Stimulated activated CD4-positive, alpha-beta T cell treated with anti-CD3 and anti-CD28 coated beads, TNF-alpha, amount 100 ng/mL, for 1 hour (primary cell): ENCODE measurements at regions not wholly inside any gene's neighbourhood (a gene's known extent, or its start where the extent isn't known, plus 50 kb on each side); places are given as distances from the start of the nearest gene placed in this dataset.
"Not testable (repeated sequence)": the region's sequence is repeated elsewhere in the genome, so short reads cannot be mapped to it uniquely, and the experiment has no call there.

Source experiments
- DNase-seq, 3 donors: peaks; one replicate each; pipeline ENCODE4 v3.0.0-alpha.2; 2020; ENCODE audit warnings: low read depth in 3 of 3, low spot score in 1 of 3

DNA sequence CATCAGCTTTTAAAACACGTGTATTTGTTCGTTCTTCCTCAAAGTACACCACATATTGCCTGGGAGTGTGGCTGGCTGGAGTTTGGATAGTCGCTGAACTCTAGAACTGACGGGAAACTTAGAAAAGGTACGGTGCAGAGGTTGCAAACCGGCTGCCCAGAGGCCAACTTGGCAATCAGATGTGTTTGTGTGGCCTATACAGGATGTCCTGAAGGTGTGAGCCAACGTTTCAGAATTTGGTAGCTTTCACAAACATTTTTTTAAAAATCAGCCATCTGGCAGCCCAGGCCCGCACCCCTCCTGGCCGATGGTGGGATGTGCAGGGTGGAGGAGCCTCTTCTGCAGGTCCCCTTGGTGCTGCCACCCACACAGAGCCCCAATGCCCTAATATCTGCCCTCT is 73.6 kb upstream of the SLC25A33 start:
- no peak for DNase-seq

DNA sequence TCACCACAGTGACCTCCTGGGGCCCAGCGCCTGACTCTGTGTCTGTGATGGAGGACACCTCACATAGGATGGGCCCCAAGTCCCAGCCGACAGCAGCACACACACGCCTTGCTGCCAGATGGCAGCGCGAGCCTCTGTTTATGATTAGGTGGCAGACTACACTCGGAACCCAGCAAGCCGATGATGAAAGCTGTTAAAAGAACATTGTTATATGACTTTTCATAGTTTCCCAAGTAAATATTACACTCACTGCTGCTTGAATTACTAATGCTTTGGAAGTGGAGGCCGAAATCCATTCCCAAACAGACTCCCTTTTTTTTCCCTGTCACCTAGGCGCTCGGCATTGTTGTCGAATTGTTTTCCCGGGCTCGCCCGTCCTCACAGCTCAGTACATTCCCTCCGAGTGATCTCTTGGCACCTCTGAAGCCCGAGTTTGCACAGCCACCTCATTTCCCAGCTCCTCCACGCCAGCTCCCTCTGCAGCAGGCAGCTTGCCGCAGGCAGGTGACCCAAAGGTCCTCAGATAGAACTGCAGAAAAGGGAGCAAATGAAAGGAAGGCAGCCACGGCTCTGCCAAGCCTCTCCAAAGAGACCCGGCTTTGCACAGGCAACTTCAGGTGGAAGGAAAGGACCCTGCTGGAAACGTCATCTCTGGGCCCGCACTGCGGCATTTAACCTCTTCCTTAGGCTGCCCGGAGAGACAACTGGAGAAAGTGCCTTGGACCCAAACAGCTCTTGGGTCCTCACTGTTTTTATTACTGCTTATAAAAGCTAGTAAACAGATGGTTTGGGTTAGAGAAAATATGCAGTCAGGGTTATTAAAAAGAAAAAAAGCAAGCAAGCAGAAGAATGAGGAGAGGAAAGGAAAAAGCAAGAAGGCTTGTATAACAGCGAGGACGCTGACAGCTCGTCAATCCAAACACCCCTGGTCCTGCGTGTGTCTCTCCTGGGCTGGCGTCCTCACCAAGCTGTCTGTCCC is 72.2 kb upstream of the SLC25A33 start:
- no peak for DNase-seq

DNA sequence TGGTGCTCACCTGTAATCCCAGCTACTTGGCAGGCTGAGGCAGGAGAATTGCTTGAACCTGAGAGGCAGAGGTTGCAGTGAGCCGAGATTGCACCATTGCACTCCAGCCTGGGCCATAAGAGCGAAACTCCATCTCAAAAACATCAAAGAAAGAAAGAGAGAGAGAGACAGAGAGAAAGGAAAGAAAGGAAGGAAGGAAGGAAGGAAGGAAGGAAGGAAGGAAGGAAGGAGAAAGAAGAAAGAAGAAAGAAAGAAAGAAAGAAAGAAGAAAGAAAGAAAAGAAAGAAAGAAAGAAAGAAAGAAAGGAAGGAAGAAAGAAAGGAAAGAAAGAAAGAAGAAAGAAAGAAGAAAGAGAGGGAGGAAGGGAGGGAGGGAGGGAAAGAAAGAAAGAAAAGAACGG is 69.4 kb upstream of the SLC25A33 start:
- not testable (repeated sequence) for DNase-seq

DNA sequence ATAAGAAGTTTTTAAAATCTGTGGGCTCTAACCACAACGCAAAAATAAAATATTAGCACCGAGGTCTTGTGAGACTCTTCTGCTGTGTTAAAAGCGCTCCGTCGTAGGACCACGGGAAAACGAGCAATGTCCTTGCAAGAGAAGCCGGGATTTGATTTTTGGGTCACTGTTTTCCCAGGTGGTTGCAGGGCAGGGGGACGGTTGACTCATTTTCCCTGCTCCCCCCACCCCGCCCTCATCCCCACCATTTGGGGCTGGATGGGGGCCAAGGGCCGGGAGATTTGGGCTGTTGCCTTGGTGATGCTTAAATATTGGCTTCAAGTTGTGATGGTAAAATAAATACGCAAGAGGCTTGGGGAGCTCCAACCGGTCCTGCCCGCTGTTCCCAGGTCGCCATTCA is 67.6 kb upstream of the SLC25A33 start:
- DNase-seq, result no peak

DNA sequence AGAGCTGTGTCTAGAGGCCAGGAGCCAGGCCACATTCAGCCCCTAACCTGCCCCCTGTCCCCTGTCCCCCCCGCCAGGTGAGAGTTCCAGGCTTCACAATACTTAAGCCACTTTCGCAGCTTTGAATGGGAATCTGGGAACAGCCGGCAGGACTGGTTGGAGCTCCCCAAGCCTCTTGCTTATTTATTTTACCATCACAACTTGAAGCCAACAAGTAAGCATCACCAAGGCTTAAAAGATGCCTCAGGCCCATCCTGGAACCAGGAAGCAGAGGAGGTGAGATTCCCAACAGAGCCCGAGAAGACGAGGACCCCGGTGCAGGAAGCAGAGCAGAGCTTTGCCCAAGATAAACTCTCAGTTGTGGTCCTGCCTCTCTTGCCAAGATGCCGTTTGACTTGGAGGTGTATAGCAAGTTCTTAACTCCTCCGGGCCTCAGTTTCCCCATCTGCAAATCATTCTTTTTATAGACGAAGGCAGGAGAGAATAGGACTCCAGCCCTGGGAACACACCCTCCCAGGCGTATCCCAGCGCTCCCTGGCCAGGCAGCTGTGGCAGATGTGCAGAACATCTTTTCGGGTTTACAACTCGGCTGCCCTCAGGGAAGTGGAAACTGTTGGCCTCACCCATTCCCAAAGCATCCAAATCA is 66.8 kb upstream of the SLC25A33 start:
- DNase-seq, result no peak

DNA sequence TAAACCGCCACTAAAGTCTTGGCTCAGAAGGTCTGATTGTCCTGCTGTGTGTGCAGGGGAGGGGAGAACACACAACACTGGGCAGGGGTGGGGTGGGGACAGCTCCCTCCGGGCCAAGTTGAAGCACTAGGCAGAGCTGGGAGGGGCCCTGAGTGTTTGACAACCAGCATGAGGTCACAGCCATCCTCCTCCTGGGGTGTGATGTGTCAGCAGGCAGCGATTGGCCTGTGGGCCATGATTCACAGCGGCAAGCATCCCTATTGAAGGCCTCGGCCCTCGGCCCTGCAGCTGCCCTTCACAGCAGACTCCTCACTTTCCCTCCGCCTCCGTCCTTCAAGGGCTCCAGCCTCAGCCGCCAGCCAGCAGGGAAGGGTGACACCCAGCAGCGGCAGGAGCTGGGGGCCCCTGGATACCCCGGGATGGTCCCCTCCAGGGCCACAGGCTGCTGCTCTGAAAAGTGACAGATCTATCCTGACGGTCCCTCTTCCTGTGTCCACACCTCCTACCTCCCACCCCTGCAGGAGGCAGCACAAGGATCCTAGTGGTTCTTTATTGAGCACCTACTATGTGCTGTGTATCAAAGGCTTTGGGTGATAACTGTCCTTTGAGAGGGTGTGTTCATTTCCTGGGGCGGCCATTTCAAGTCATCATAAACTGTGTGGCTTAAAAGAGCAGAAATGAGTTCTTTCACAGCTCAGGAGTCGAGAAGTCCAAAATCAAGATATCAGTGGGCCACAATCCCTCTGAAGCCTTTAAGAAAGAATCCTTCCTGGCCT is 66.0 kb upstream of the SLC25A33 start:
- DNase-seq, result no peak

DNA sequence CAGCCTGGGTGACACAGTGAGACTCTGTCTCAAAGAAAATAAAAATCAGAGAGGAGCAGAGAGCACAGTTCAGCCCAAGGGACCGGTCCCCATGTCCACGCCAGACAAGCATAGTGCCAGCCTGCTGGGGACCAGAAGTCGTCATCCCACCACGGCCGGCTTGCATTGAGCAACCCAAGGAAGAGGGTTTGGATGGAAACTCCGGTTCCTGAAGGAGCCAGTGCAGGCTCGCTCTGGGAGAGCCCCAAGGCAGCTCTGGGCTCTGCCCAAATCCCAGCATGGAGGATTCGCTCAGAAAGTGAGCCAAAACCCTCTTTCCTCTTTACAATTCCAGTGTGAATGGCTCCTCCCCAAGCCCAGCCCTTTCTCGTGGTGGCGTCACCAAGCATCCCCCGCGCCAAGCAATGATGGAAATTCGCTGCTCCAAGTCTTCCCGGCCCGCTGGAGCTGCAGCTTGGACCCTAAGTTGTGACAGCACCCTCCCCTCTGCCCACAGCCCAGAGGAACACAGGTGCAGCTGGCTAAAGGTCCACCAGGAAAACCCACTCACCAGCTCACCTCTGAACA is 64.1 kb upstream of the SLC25A33 start:
- DNase-seq, result no peak

DNA sequence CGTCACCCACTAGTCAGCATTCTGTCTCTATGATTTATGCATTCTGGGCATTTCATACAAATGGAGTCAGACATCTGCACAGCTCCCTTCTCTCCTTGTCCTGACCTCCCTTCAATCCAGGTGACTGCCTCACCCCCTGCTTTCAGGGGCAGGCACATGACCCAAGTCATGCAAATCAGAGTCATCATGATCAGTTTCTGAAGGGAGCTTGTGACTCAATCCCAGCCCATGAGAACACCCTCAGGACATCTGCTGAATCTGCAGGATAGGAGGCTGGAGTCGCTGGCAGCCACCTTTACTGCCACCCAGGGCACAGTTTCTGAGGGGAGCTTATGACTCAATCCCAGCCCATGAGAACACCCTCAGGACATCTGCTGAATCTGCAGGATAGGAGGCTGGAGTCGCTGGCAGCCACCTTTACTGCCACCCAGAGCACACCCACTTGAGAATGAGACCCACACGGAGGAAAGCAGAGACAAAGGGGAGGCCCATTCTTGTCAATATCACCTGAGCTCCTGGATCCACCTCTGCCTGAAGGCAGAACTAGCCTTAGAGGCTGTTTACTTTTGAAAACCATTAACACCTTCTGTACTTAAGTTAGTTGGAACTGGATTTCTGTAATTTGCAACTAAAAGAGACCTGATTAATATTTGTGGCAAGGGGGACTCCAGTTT is 62.3 kb upstream of the SLC25A33 start:
- no peak for DNase-seq

DNA sequence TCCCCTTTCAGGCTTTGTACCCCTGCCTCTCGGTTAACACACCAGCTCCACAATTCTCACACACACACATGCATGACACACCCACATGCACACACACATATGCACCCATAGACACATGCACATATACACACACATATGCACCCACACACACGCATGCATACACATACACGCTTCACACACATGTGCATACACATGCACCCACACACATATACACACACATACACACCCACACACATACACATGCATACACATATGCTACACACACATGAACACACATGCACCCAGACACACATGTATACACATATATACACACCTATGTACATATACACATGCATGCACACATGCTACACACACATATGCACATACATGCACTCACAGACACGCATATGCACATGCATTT is 61.7 kb upstream of the SLC25A33 start:
- no peak for DNase-seq

DNA sequence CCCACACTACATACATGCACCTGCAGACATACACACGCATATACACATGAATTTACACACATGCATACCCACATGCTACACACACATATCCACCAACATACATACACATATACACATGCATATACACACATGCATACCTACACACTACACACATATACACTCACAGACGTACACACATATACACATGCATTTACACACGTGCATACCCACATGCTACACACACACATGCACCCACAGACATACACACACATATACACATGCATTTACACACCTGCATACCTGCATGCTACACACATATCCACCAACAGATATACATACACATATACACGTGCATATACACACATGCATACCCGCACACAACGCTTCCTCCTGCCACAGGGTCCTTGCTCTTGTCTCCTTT is 61.2 kb upstream of the SLC25A33 start:
- DNase-seq, result no peak

DNA sequence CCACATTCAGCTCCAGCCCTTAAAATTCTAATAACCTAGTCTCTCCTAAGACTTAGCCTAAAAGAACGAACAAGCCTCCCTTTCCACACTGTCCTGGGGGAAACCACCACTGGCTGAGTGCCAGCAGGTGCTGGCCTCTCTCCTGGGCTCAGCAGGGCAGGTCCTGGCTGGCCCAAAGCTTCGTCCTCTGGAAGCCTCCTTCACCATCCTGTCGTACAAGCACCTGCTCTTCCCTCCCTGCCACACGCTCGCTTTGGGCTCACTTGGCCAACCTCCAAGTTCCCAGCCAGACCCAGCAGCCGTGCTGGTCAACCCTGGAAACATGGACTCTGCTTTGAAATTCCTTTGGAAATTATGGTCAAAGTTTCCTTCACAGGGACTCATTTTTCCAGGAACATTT is 58.2 kb upstream of the SLC25A33 start:
- no peak for DNase-seq

DNA sequence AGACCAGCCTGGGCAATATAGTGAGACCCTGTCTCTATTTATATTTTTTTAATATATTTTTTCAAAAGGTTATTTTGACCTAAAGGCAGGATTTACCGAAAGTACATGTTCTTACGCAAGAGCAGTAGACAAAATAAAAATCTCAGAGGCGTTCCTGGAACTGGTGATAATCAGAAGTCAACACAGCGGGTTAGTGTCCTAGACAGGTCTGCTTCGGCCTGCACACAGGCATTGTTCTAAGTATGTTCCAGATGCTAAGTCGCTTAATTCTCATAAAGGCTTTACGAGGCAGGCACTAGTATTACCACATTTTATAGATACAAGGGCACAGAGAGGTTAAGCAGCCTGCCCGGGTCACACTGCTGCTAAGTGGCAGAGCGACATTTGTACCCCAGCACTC is 56.9 kb upstream of the SLC25A33 start:
- no peak for DNase-seq

DNA sequence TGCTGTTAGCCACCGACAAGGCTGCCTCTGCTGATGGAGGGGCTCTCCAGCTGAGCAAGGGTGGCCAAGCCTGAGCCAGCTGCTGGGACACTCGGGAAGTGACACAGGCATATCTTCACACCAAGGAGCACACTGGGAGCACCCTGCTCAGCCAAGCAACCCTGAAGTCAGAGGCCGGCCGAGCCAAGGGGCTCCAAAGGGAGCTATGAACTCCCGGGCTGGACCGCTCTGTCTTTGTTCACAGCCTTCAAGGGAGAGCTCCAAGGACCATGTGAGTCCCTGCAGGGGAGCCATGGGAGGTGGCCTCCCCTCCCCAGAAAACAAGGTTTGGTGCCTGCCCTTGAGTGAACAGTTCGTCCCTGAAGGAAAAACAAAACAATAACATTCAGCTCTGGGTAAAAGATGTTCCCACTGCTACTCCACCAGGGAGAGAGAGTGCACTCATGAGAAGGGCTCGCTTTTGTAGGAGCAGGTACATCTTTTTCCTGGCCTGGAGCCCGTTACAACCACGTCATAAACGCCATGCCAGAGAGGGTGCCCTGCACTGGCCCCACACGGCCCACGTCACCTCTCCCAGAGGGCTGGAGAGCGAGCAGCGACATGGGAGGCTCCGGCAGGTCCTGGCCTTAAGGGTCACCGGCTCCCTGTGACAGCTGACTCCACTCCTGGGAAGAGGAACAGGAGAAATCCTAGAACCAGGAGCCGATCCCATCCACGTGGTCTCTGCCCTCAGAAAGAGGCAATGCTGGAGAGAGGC is 56.3 kb upstream of the SLC25A33 start:
- DNase-seq, result no peak

DNA sequence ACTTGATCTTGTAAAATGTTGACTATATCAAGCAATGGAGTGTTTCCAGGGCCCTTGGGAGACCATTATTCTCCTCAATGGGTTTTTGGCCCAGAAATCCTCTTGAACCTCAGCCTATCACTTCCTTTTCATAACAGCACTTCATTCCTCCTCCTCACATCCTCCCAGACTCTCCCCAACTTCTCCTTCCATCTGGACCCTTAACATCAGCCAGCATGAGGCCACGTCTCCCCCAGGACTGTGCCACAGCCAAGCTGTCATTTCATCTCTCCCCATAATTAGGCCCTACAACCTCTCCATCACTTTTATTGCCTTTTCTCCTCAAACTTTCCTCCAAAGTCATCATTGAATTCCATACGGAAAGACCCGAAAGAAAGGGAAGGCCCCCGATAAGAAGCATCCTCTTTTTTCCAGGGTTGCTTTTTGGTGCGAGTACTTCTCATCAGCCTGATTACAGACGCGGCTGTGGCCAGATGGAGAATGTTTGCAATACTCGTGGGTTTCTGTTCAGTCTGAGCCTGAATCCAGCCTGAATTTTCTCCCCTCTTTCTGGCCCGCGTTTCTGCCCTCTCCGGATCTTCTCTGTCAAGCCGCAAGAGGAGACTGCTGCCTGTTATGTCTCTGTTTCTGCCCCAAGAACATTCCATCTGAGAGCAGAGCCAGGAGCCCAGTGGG is 52.7 kb upstream of the SLC25A33 start:
- DNase-seq, result no peak
